HG02798 (cell line): ENCODE measurements at regions not wholly inside any gene's neighbourhood (a gene's known extent, or its start where the extent isn't known, plus 50 kb on each side); places are given as distances from the start of the nearest gene placed in this dataset.
A peak's percentile ranks its signal among the peaks of the same experiment; 100 is the strongest.

Source experiments
- ATAC-seq: cut with Tn5 transposase; IDR thresholded peaks from one replicate; pipeline ENCODE4 v1.9.1; 2021; ENCODE audit warnings: mild to moderate bottlenecking; ENCODE audit not compliant: unreplicated experiment, poor library complexity

GRCh38 chr7:47724335-47724982 is 142.5 kb upstream of the TNS3 start:
- no peak for ATAC-seq

GRCh38 chr7:47722126-47722525 is 140.2 kb upstream of the TNS3 start:
- no peak for ATAC-seq

- ATAC-seq = no peak
Measured at GRCh38 chr7:47721670-47722069, 139.8 kb upstream of the TNS3 start.

- no peak for ATAC-seq
Measured at GRCh38 chr7:47720907-47721244, 139.0 kb upstream of the TNS3 start.

GRCh38 chr7:47720141-47720906 is 138.4 kb upstream of the TNS3 start:
- peak; percentile 85 for ATAC-seq

- ATAC-seq = no peak
Measured at GRCh38 chr7:47719675-47720074, 137.8 kb upstream of the TNS3 start.

- peak; percentile 10 for ATAC-seq
Measured at GRCh38 chr7:47715631-47716068, 133.7 kb upstream of the TNS3 start.

GRCh38 chr7:47714669-47715607 is 133.0 kb upstream of the TNS3 start:
- peak; percentile 95 for ATAC-seq

- no peak for ATAC-seq
Measured at GRCh38 chr7:47713595-47713994, 131.7 kb upstream of the TNS3 start.

- no peak for ATAC-seq
Measured at GRCh38 chr7:47712416-47712815, 130.5 kb upstream of the TNS3 start.

- ATAC-seq = no peak
Measured at GRCh38 chr7:47711776-47712175, 129.9 kb upstream of the TNS3 start.

- no peak for ATAC-seq
Measured at GRCh38 chr7:47710201-47710935, 128.5 kb upstream of the TNS3 start.

GRCh38 chr7:47709451-47709850 is 127.5 kb upstream of the TNS3 start:
- ATAC-seq = no peak

- ATAC-seq = no peak
Measured at GRCh38 chr7:47709051-47709450, 127.1 kb upstream of the TNS3 start.

GRCh38 chr7:47707583-47707982 is 125.7 kb upstream of the TNS3 start:
- ATAC-seq = no peak

GRCh38 chr7:47704936-47705335 is 123.0 kb upstream of the TNS3 start:
- no peak for ATAC-seq

- no peak for ATAC-seq
Measured at GRCh38 chr7:47702080-47702479, 120.2 kb upstream of the TNS3 start.

GRCh38 chr7:47698386-47698785 is 116.5 kb upstream of the TNS3 start:
- no peak for ATAC-seq

- ATAC-seq = no peak
Measured at GRCh38 chr7:47697543-47697942, 115.6 kb upstream of the TNS3 start.

- ATAC-seq = no peak
Measured at GRCh38 chr7:47696152-47696710, 114.3 kb upstream of the TNS3 start.
